Neuronal stem cell (in vitro differentiated cells): ENCODE measurements at regions not wholly inside any gene's neighbourhood (a gene's known extent, or its start where the extent isn't known, plus 50 kb on each side); places are given as distances from the start of the nearest gene placed in this dataset.

ENCODE experiments used
- DNase-seq: peaks from one replicate; pipeline ENCODE4 v3.0.0-alpha.2; 2013; ENCODE audit warnings: low spot score
- H2AFZ ChIP-seq: one replicate; pipeline ENCODE4 v1.6.1; 2013; ENCODE audit warnings: mild to moderate bottlenecking, low read length, inconsistent platforms
- H2AK5ac ChIP-seq: 2 replicates; pipeline ENCODE4 v1.6.1; 2013; ENCODE audit warnings: low read depth, mild to moderate bottlenecking, inconsistent platforms, low read length, moderate library complexity, mixed read lengths
- H2BK120ac ChIP-seq: 2 replicates; pipeline ENCODE4 v1.6.1; 2013; ENCODE audit warnings: low read depth, mild to moderate bottlenecking, inconsistent platforms, low read length, moderate library complexity, mixed read lengths
- H2BK12ac ChIP-seq: one replicate; pipeline ENCODE4 v1.6.1; 2013; ENCODE audit warnings: low read length, inconsistent platforms
- H2BK15ac ChIP-seq: 2 replicates; pipeline ENCODE4 v1.6.1; 2013; ENCODE audit warnings: mild to moderate bottlenecking, low read length, inconsistent platforms, mixed read lengths
- H2BK5ac ChIP-seq: one replicate; pipeline ENCODE4 v1.6.1; 2013; ENCODE audit warnings: inconsistent platforms, mild to moderate bottlenecking, low read length, moderate library complexity
- H3K14ac ChIP-seq: one replicate; pipeline ENCODE4 v1.6.1; 2013; ENCODE audit warnings: low read length, inconsistent platforms
- H3K18ac ChIP-seq: 2 replicates; pipeline ENCODE4 v1.6.1; 2013; ENCODE audit warnings: low read length, inconsistent platforms
- H3K23ac ChIP-seq: 2 replicates; pipeline ENCODE4 v1.6.1; 2013; ENCODE audit warnings: low read depth, mild to moderate bottlenecking, mixed read lengths, low read length, inconsistent platforms; ENCODE audit not compliant: poor library complexity
- H3K27ac ChIP-seq: replicated peaks from 3 replicates; pipeline ENCODE4 v1.5.1; 2013; ENCODE audit warnings: low read length, inconsistent platforms
- H3K27me3 ChIP-seq, 3 experiments: 2 replicates each; pipeline ENCODE4 v1.6.1; 2013; ENCODE audit warnings: low read length in 3 of 3, mild to moderate bottlenecking in 2 of 3, inconsistent platforms in 1 of 3, low read depth in 1 of 3, mixed read lengths in 1 of 3, moderate library complexity in 1 of 3; ENCODE audit not compliant: control insufficient read depth in 3 of 3, insufficient read depth in 3 of 3
- H3K36me3 ChIP-seq, 2 donors: replicated peaks in 1 of 2; 2 replicates each; pipeline ENCODE4 v1.6.1; 2013; ENCODE audit warnings: low read length in 2 of 2; ENCODE audit not compliant: control insufficient read depth in 2 of 2, insufficient read depth in 2 of 2
- H3K4ac ChIP-seq: 2 replicates; pipeline ENCODE4 v1.6.1; 2013; ENCODE audit warnings: inconsistent platforms, mild to moderate bottlenecking, low read length, moderate library complexity
- H3K4me1 ChIP-seq, 2 donors: 1 replicate in 1 of 2; 2 replicates in 1 of 2; pipeline ENCODE4 v1.6.1; 2013; ENCODE audit warnings: low read length in 2 of 2, low read depth in 1 of 2; ENCODE audit not compliant: control insufficient read depth in 2 of 2, insufficient read depth in 1 of 2
- H3K4me2 ChIP-seq: one replicate; pipeline ENCODE4 v1.6.1; 2013; ENCODE audit warnings: mild to moderate bottlenecking, low read length, inconsistent platforms; ENCODE audit not compliant: insufficient read depth, poor library complexity, severe bottlenecking
- H3K4me3 ChIP-seq, 2 donors: 2 replicates each; pipeline ENCODE4 v1.5.1; 2013; ENCODE audit warnings: low read length in 2 of 2, mild to moderate bottlenecking in 2 of 2, inconsistent platforms in 1 of 2, moderate library complexity in 1 of 2
- H3K79me1 ChIP-seq: one replicate; pipeline ENCODE4 v1.6.1; 2013; ENCODE audit warnings: low read depth, mild to moderate bottlenecking, inconsistent platforms, low read length, moderate library complexity
- H3K9ac ChIP-seq: one replicate; pipeline ENCODE4 v1.6.1; 2013; ENCODE audit warnings: mild to moderate bottlenecking, low read depth, low read length, inconsistent platforms; ENCODE audit not compliant: poor library complexity
- H3K9me3 ChIP-seq, 2 donors: replicated peaks in 1 of 2; 2 replicates each; pipeline versions ENCODE3 to v1.6.1; 2013; ENCODE audit warnings: low read length in 2 of 2, mild to moderate bottlenecking in 2 of 2, inconsistent platforms in 1 of 2, low read depth in 1 of 2, mixed read lengths in 1 of 2, moderate library complexity in 1 of 2; ENCODE audit not compliant: control insufficient read depth in 2 of 2, insufficient read depth in 1 of 2
- H4K8ac ChIP-seq: one replicate; pipeline ENCODE4 v1.6.1; 2013; ENCODE audit warnings: low read depth, mild to moderate bottlenecking, inconsistent platforms, low read length, moderate library complexity
- H4K91ac ChIP-seq: one replicate; pipeline ENCODE4 v1.6.1; 2013; ENCODE audit warnings: low read length, low read depth, mild to moderate bottlenecking, inconsistent platforms; ENCODE audit not compliant: poor library complexity
- WGBS, 2 donors: extraction: QIAGEN DNeasy Blood & Tissue Kit; methylation state at CpG; one replicate each; pipeline ENCODE4 v1.1.7; 2013; ENCODE audit warnings: missing lambda C conversion rate in 2 of 2, mixed read lengths in 1 of 2; ENCODE audit not compliant: insufficient read length in 2 of 2, insufficient replicate concordance in 1 of 2; ENCODE audit errors: extremely low coverage in 2 of 2; 5-methylcytosine and 5-hydroxymethylcytosine counted together

DNA sequence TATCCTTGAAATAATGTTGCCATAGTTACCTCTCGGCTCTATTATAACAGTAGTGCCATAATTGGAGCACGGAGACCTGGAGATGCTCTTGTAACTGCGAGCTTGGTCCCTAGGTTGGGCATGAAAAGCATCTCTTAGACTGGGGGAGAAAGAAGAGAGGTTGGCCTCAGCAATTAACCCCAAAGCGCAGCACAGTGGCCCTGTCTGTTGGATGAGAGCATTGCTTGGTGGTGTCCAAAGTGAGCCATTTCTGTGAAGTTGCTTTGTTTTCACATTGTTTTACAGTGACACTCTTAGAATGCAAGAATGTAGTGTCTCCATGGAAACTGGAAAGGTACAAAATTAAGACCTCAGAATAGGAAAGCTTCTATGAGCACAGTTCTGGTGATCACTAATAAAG, 660.7 kb upstream of the EEF2KMT start:
- H2BK120ac ChIP-seq, result no peak overlapping the region
- no peak overlapping the region for H3K4me2 ChIP-seq
- no peak overlapping the region for H3K27ac ChIP-seq
- H4K91ac ChIP-seq, result no peak overlapping the region
- no peaks in the 10 kb centered on the region for H3K9me3 ChIP-seq
- no peak overlapping the region for H3K4me3 ChIP-seq
- H2AK5ac ChIP-seq, result no peak overlapping the region
- no peak overlapping the region for H2BK15ac ChIP-seq
- WGBS, 2 donors, result no CpG with 5 or more reads among the region's 4 CpGs
- H3K27me3 ChIP-seq, result no peaks in the 10 kb centered on the region
- H2AFZ ChIP-seq, result no peak overlapping the region
- H3K4me1 ChIP-seq, result peaks cover 0 to 3% of the 10 kb centered on the region in 2 donors
- H2BK5ac ChIP-seq, result no peak overlapping the region
- DNase-seq, result no peak
- H3K9ac ChIP-seq, result no peak overlapping the region
- H3K79me1 ChIP-seq, result no peaks in the 10 kb centered on the region
- H3K4ac ChIP-seq, result no peak overlapping the region
- H3K36me3 ChIP-seq, result no peaks in the 10 kb centered on the region
- H3K14ac ChIP-seq, result no peak overlapping the region
- no peak overlapping the region for H2BK12ac ChIP-seq
- no peak overlapping the region for H3K23ac ChIP-seq
- no peak overlapping the region for H4K8ac ChIP-seq
- H3K18ac ChIP-seq, result no peak overlapping the region

DNA sequence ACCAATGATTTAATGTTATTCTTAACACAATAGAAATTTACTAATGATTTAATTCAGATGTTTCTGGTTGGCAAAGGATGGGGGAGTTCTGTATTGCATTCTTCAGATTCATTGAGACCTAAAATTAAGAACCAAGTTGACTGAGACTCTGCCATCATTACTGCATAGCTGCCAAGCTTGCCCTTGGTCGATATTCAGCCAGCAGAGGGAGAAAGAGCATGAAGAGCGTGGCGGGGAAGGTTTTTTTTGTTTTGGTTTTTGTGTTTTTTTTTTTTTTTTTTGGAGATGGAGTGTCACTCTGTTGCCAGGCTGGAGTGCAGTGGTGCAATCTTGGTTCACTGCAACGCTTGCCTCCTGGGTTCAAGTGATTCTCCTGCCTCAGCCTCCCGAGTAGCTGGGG, 659.4 kb upstream of the EEF2KMT start:
- no peak overlapping the region for H4K8ac ChIP-seq
- no peak for DNase-seq
- peaks cover 0 to 3% of the 10 kb centered on the region in 2 donors for H3K4me1 ChIP-seq
- no peak overlapping the region for H3K23ac ChIP-seq
- H3K14ac ChIP-seq, result no peak overlapping the region
- no peak overlapping the region for H3K4me3 ChIP-seq
- no peak overlapping the region for H2BK15ac ChIP-seq
- H2BK120ac ChIP-seq, result no peak overlapping the region
- H3K79me1 ChIP-seq, result no peaks in the 10 kb centered on the region
- H4K91ac ChIP-seq, result no peak overlapping the region
- H3K36me3 ChIP-seq, result no peaks in the 10 kb centered on the region
- no peak overlapping the region for H2AK5ac ChIP-seq
- H3K27ac ChIP-seq, result no peak overlapping the region
- no peak overlapping the region for H2BK5ac ChIP-seq
- no peak overlapping the region for H3K4ac ChIP-seq
- no peaks in the 10 kb centered on the region for H3K9me3 ChIP-seq
- no peak overlapping the region for H3K18ac ChIP-seq
- H3K27me3 ChIP-seq, result no peaks in the 10 kb centered on the region
- H2AFZ ChIP-seq, result no peak overlapping the region
- H2BK12ac ChIP-seq, result no peak overlapping the region
- no CpG with 5 or more reads among the region's 5 CpGs for WGBS, 2 donors
- no peak overlapping the region for H3K4me2 ChIP-seq
- no peak overlapping the region for H3K9ac ChIP-seq

DNA sequence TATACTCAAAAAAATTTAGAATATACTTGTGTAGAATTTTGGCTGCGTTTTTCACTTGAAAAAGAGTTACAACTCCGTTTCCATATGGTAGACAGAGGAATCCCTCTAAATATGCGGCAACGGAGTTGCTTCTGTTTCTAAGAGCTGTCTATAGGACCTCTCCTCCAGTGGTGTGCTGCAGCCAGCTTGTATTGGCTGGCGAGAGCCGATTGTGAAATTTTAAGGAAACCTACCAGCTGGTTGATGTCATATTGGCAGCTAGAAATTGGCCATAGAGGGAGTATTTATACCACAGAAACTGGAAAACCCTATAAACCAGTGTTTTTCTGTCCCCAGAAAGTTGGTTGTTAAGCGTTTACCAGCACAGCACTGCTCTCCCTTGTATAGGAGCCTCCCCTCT, 655.8 kb upstream of the EEF2KMT start:
- Histone ChIP-seq H3K4me1 (peaks cover 0 to 9% of the 10 kb centered on the region in 2 donors), H3K27ac (no peak overlapping the region), H3K27me3 (no peaks in the 10 kb centered on the region), H2BK15ac (no peak overlapping the region), H2AFZ (no peak overlapping the region), H2AK5ac (no peak overlapping the region), H3K23ac (no peak overlapping the region), H3K4me2 (no peak overlapping the region), H3K9ac (no peak overlapping the region), H3K18ac (no peak overlapping the region), H3K14ac (no peak overlapping the region), H3K9me3 (no peaks in the 10 kb centered on the region), H2BK5ac (no peak overlapping the region), H2BK12ac (no peak overlapping the region), H3K4me3 (no peak overlapping the region), H3K36me3 (no peaks in the 10 kb centered on the region), H4K8ac (no peak overlapping the region), H3K4ac (no peak overlapping the region), H3K79me1 (no peaks in the 10 kb centered on the region), H4K91ac (no peak overlapping the region), H2BK120ac (no peak overlapping the region)
- no peak for DNase-seq
- no CpG with 5 or more reads among the region's 7 CpGs for WGBS, 2 donors

DNA sequence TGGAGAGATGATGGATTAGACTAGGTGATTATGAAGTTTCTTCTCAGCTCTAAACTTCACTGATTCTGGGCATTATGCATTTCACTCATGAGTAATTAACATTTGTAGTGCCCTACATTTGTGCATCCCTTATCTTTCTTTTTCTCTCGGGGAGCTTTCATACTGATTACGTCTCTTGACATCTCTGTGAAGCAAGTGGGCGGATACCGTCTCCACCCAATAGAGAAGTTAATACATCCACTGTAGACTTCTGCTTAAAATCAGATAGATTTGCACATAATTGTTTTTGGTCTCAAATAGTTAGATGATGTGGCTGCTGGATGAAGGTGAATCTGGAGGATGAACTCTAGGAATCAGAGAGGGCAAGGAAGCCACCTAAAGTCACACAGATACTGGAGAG, 653.6 kb upstream of the EEF2KMT start:
- Histone ChIP-seq H3K9ac (no peak overlapping the region), H3K79me1 (no peaks in the 10 kb centered on the region), H2AK5ac (no peak overlapping the region), H3K27ac (no peak overlapping the region), H2BK5ac (no peak overlapping the region), H3K14ac (no peak overlapping the region), H2BK120ac (no peak overlapping the region), H2AFZ (no peak overlapping the region), H3K4ac (no peak overlapping the region), H3K4me1 (peaks cover 0 to 7% of the 10 kb centered on the region in 2 donors), H3K27me3 (no peaks in the 10 kb centered on the region), H3K9me3 (no peaks in the 10 kb centered on the region), H3K4me3 (no peak overlapping the region), H2BK12ac (no peak overlapping the region), H4K8ac (no peak overlapping the region), H3K23ac (no peak overlapping the region), H3K18ac (no peak overlapping the region), H3K4me2 (no peak overlapping the region), H3K36me3 (no peaks in the 10 kb centered on the region), H4K91ac (no peak overlapping the region), H2BK15ac (no peak overlapping the region)
- DNase-seq, result no peak
- no CpG with 5 or more reads among the region's 4 CpGs for whole genome bisulfite sequencing, 2 donors
